KMS-11 (cell line): ENCODE measurements at regions not wholly inside any gene's neighbourhood (a gene's known extent, or its start where the extent isn't known, plus 50 kb on each side); places are given as distances from the start of the nearest gene placed in this dataset.

Experiments used
- H2AFZ ChIP-seq: fragments of 200-600 bp; sonication (generic); 2 replicates; pipeline ENCODE4 v1.6.1; 2016; ENCODE audit warnings: antibody characterized with exemption, mixed run types, low read depth
- H3K27ac ChIP-seq: fragments of 200-600 bp; sonication (generic); 2 replicates; pipeline ENCODE4 v1.6.1; 2016; ENCODE audit warnings: mild to moderate bottlenecking, mixed run types
- H3K27me3 ChIP-seq: fragments of 200-600 bp; sonication (generic); 2 replicates; pipeline ENCODE4 v1.6.1; 2017; ENCODE audit warnings: mild to moderate bottlenecking, low read depth, mixed run types, moderate library complexity; ENCODE audit not compliant: insufficient read depth
- H3K36me3 ChIP-seq: fragments of 200-600 bp; sonication (generic); 2 replicates; pipeline ENCODE4 v1.6.1; 2017; ENCODE audit warnings: mild to moderate bottlenecking, mixed run types; ENCODE audit not compliant: insufficient read depth
- H3K4me1 ChIP-seq: fragments of 200-600 bp; sonication (generic); 2 replicates; pipeline ENCODE4 v1.6.1; 2016; ENCODE audit warnings: mild to moderate bottlenecking, low read depth, mixed run types; ENCODE audit not compliant: poor library complexity, severe bottlenecking
- H3K4me2 ChIP-seq: fragments of 200-600 bp; sonication (generic); 2 replicates; pipeline ENCODE4 v1.7.0; 2016; ENCODE audit warnings: mild to moderate bottlenecking, mixed run types
- H3K4me3 ChIP-seq: fragments of 200-600 bp; sonication (generic); IDR thresholded peaks from 2 replicates; pipeline ENCODE4 v1.6.1; 2017; ENCODE audit warnings: low read depth, low read length, mixed read lengths; ENCODE audit not compliant: insufficient read depth
- H3K79me2 ChIP-seq: fragments of 200-600 bp; sonication (generic); 2 replicates; pipeline ENCODE4 v1.6.1; 2016; ENCODE audit warnings: low read depth, mixed run types; ENCODE audit not compliant: insufficient read depth
- H3K9ac ChIP-seq: fragments of 200-600 bp; sonication (generic); 2 replicates; pipeline ENCODE4 v1.6.1; 2016; ENCODE audit warnings: mild to moderate bottlenecking, mixed run types
- H4K20me1 ChIP-seq: fragments of 200-600 bp; sonication (generic); 2 replicates; pipeline ENCODE4 v1.6.1; 2016; ENCODE audit warnings: mild to moderate bottlenecking, mixed run types; ENCODE audit not compliant: insufficient read depth
- CTCF ChIP-seq: fragments of 200-600 bp; sonication (generic); conservative IDR thresholded peaks from 2 replicates; pipeline ENCODE4 v1.6.1; 2017; ENCODE audit warnings: low read depth, mild to moderate bottlenecking, antibody characterized with exemption, low read length, moderate library complexity, mixed read lengths

GRCh38 chr2:175355246-175355645 is 173.7 kb upstream of the ATP5MC3 start:
- no peaks in the 10 kb centered on the region for H3K4me1 ChIP-seq
- H3K27me3 ChIP-seq: no peaks in the 10 kb centered on the region
- H3K4me2 ChIP-seq: no peak overlapping the region
- H2AFZ ChIP-seq: no peak overlapping the region
- H4K20me1 ChIP-seq: no peaks in the 10 kb centered on the region
- no peak for TF ChIP-seq CTCF
- H3K27ac ChIP-seq: no peak overlapping the region
- H3K4me3 ChIP-seq: no peak overlapping the region
- H3K79me2 ChIP-seq: no peaks in the 10 kb centered on the region
- no peak overlapping the region for H3K9ac ChIP-seq
- H3K36me3 ChIP-seq: no peaks in the 10 kb centered on the region

GRCh38 chr2:175353275-175353674 is 171.8 kb upstream of the ATP5MC3 start:
- H3K79me2 ChIP-seq: no peaks in the 10 kb centered on the region
- TF ChIP-seq CTCF: no peak
- no peak overlapping the region for H2AFZ ChIP-seq
- H3K4me2 ChIP-seq: no peak overlapping the region
- no peaks in the 10 kb centered on the region for H3K4me1 ChIP-seq
- no peak overlapping the region for H3K4me3 ChIP-seq
- no peaks in the 10 kb centered on the region for H3K36me3 ChIP-seq
- no peaks in the 10 kb centered on the region for H4K20me1 ChIP-seq
- no peak overlapping the region for H3K9ac ChIP-seq
- no peak overlapping the region for H3K27ac ChIP-seq
- H3K27me3 ChIP-seq: no peaks in the 10 kb centered on the region

- H3K79me2 ChIP-seq: no peaks in the 10 kb centered on the region
- H3K4me2 ChIP-seq: no peak overlapping the region
- no peak overlapping the region for H3K4me3 ChIP-seq
- no peaks in the 10 kb centered on the region for H3K4me1 ChIP-seq
- no peak for TF ChIP-seq CTCF
- H2AFZ ChIP-seq: no peak overlapping the region
- no peak overlapping the region for H3K27ac ChIP-seq
- H3K9ac ChIP-seq: no peak overlapping the region
- H3K27me3 ChIP-seq: no peaks in the 10 kb centered on the region
- no peaks in the 10 kb centered on the region for H4K20me1 ChIP-seq
- no peaks in the 10 kb centered on the region for H3K36me3 ChIP-seq
These were observed 170.0 kb upstream of the ATP5MC3 start for GRCh38 chr2:175351512-175351911.

GRCh38 chr2:175350105-175350504 is 168.6 kb upstream of the ATP5MC3 start:
- no peak overlapping the region for H3K27ac ChIP-seq
- H3K79me2 ChIP-seq: no peaks in the 10 kb centered on the region
- H3K36me3 ChIP-seq: no peaks in the 10 kb centered on the region
- H3K27me3 ChIP-seq: no peaks in the 10 kb centered on the region
- no peaks in the 10 kb centered on the region for H3K4me1 ChIP-seq
- H3K4me2 ChIP-seq: no peak overlapping the region
- no peaks in the 10 kb centered on the region for H4K20me1 ChIP-seq
- no peak overlapping the region for H3K9ac ChIP-seq
- H3K4me3 ChIP-seq: no peak overlapping the region
- no peak for TF ChIP-seq CTCF
- no peak overlapping the region for H2AFZ ChIP-seq

- H3K27me3 ChIP-seq: no peaks in the 10 kb centered on the region
These were observed 160.6 kb upstream of the ATP5MC3 start for GRCh38 chr2:175342085-175342484.

More at GRCh38 chr2:175342085-175342484, 160.6 kb upstream of the ATP5MC3 start:
- Histone ChIP-seq H2AFZ (no peak overlapping the region), H4K20me1 (no peaks in the 10 kb centered on the region), H3K36me3 (no peaks in the 10 kb centered on the region), H3K4me3 (no peak overlapping the region), H3K4me1 (no peaks in the 10 kb centered on the region), H3K27ac (no peak overlapping the region), H3K4me2 (no peak overlapping the region), H3K79me2 (no peaks in the 10 kb centered on the region), H3K9ac (no peak overlapping the region)
- TF ChIP-seq CTCF: no peak
